Esophagus squamous epithelium (tissue), 5 donors: ENCODE measurements at regions not wholly inside any gene's neighbourhood (a gene's known extent, or its start where the extent isn't known, plus 50 kb on each side); places are given as distances from the start of the nearest gene placed in this dataset.

Experiments used
- DNase-seq: peaks from one replicate; lab custom pipeline; 2025; lab: John Stamatoyannopoulos, UW
- H3K27ac ChIP-seq, 4 donors: fragments of 200-600 bp; sonication (generic); one replicate each; pipeline ENCODE4 v1.5.1; 2016 to 2019; ENCODE audit warnings: mild to moderate bottlenecking in 1 of 4
- H3K27me3 ChIP-seq, 4 donors: fragments of 200-600 bp; sonication (generic); 1 replicate in 3 of 4; 2 replicates in 1 of 4; pipeline versions ENCODE4 v1.5.1 to v1.6.0; 2017 to 2021; ENCODE audit warnings: antibody characterized with exemption in 1 of 4
- H3K36me3 ChIP-seq, 3 donors: fragments of 200-600 bp; sonication (generic); one replicate each; pipeline ENCODE4 v1.5.1; 2016 to 2019
- H3K4me1 ChIP-seq, 3 donors: fragments of 200-600 bp; sonication (generic); one replicate each; pipeline ENCODE4 v1.5.1; 2017 to 2019
- H3K4me3 ChIP-seq, 4 donors: fragments of 200-600 bp; sonication (generic); 1 replicate in 3 of 4; 2 replicates in 1 of 4; pipeline ENCODE4 v1.5.1; 2016 to 2019; ENCODE audit warnings: mild to moderate bottlenecking in 2 of 4, moderate library complexity in 1 of 4
- H3K9me3 ChIP-seq, 3 donors: fragments of 200-600 bp; sonication (generic); one replicate each; pipeline ENCODE4 v1.5.1; 2016 to 2019
- CTCF ChIP-seq, 6 experiments: fragments of 450-650 bp in 4 of 6; fragments of 200-600 bp in 2 of 6; sonication (generic) in 2 of 6; IDR thresholded peaks; one replicate each; pipeline ENCODE4 v1.5.1; 2016 to 2019; ENCODE audit warnings: antibody characterized with exemption in 6 of 6, mild to moderate bottlenecking in 4 of 6, moderate library complexity in 4 of 6
- POLR2A ChIP-seq, 4 donors: fragments of 450-650 bp; IDR thresholded peaks; one replicate each; pipeline ENCODE4 v1.6.1; 2017; ENCODE audit warnings: antibody characterized with exemption in 4 of 4, mild to moderate bottlenecking in 4 of 4, moderate library complexity in 3 of 4
- WGBS, 2 donors: methylation state at CpG; one replicate each; pipeline ENCODE4 v1.1.5; 2018; 5-methylcytosine and 5-hydroxymethylcytosine counted together
- intact Hi-C: fragments of 100-400 bp; cut with DNase I; formaldehyde crosslinking; loops from one replicate; pipeline ENCODE4 v1.15.0; 2022
- donor health status: DM: yes; HTN: yes; CAD: no.

- DNase-seq = no peak
- no peak overlapping the region for H3K4me3 ChIP-seq
- no peaks in the 10 kb centered on the region for H3K4me1 ChIP-seq
- no peak overlapping the region for H3K27ac ChIP-seq
- no peaks in the 10 kb centered on the region for H3K27me3 ChIP-seq
- no peaks in the 10 kb centered on the region for H3K9me3 ChIP-seq
- TF ChIP-seq POLR2A (IDR thresholded peaks at IDR 0.05) (no peak), CTCF (IDR thresholded peaks at IDR 0.05) (no peak)
- intact Hi-C loops = no loop called here
- 59 to 61% methylated on average over 10 of the region's 10 CpGs for WGBS, 2 donors
- H3K36me3 ChIP-seq = no peaks in the 10 kb centered on the region
Observed at GRCh38 chr17:11121341-11121985, 119.5 kb upstream of the SHISA6 start.

DNA sequence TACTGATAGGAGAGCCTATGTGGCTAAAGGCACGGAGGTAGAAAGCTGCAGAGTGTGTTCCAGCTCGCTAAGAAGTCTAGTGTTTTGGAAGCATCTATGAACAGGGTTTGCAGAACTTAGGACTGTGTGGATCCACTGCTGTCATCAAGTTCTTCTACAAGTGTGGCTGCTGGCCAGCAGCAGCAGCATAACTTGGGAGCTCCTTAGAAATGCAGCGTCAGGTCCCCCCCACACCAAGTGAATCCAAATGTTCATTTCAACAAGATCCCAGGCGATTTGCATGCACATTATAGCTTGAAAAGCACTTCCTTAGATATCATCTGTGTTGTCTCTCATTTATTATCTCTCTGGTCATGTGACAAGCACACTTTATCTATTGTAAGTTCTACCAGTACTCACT, 131.9 kb upstream of the SHISA6 start:
- no peak for DNase-seq
- H3K27me3 ChIP-seq = no peaks in the 10 kb centered on the region
- H3K4me3 ChIP-seq = no peak overlapping the region
- no peak overlapping the region for H3K27ac ChIP-seq
- WGBS, 2 donors = 72 to 80% methylated on average over 4 of the region's 4 CpGs
- no peaks in the 10 kb centered on the region for H3K9me3 ChIP-seq
- no peaks in the 10 kb centered on the region for H3K4me1 ChIP-seq
- intact Hi-C loops = no loop called here
- no peaks in the 10 kb centered on the region for H3K36me3 ChIP-seq
- no peak for TF ChIP-seq POLR2A (IDR thresholded peaks at IDR 0.05)
- no peak for TF ChIP-seq CTCF (IDR thresholded peaks at IDR 0.05)

GRCh38 chr17:11105141-11105540, 135.9 kb upstream of the SHISA6 start:
- no peak overlapping the region for H3K27ac ChIP-seq
- H3K36me3 ChIP-seq = no peaks in the 10 kb centered on the region
- intact Hi-C loops = no loop called here
- H3K4me1 ChIP-seq = no peaks in the 10 kb centered on the region
- H3K9me3 ChIP-seq = no peaks in the 10 kb centered on the region
- no peaks in the 10 kb centered on the region for H3K27me3 ChIP-seq
- H3K4me3 ChIP-seq = no peak overlapping the region
- TF ChIP-seq CTCF (IDR thresholded peaks at IDR 0.05) (no peak), POLR2A (IDR thresholded peaks at IDR 0.05) (no peak)
- DNase-seq = no peak

DNA sequence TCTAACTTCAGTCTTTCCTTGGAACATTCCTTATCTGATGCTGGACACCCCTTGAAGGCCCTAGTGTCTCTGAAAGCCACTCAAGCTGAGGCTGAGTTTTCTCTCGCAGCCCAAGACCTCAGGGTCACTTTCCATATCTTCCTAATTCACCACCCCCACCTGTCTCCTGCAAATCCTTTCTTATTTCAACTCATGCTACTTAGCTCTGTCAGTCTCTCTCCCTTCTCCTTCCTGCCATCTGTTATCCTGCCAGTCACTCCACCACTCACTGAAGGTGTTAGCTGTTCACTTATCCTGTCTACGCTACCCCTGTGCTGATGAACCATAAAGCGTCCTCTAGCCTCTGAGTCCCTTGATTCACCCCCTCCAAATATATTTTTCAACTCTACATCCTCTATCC, 143.9 kb upstream of the SHISA6 start:
- Histone ChIP-seq H3K9me3 (no peaks in the 10 kb centered on the region), H3K4me1 (no peaks in the 10 kb centered on the region), H3K27me3 (no peaks in the 10 kb centered on the region), H3K27ac (no peak overlapping the region), H3K36me3 (no peaks in the 10 kb centered on the region), H3K4me3 (no peak overlapping the region)
- DNase-seq = no peak
- TF ChIP-seq POLR2A (IDR thresholded peaks at IDR 0.05) (no peak), CTCF (IDR thresholded peaks at IDR 0.05) (no peak)
- intact Hi-C loops = no loop called here
- 68 to 80% methylated on average over 3 of the region's 3 CpGs for WGBS, 2 donors

DNA sequence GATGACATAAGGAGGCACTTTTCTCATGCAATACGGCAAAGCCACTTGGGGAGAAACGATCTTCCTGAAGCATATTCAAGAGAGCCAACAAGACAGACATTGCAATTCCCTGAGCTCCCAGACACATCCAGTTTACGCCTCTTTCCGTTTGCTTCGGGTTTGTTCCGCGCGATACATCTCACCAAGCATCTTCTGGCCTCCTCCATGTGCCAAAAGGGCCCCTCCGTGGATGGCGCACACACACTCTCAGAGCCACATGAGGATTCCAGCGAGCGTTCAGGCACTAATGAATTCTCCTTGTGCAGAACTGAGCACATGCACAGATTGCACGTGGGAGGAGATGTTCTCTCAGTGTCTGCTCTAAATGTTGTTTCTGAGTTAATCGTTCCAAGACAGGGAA, 146.7 kb upstream of the SHISA6 start:
- TF ChIP-seq CTCF (IDR thresholded peaks at IDR 0.05) (no peak), POLR2A (IDR thresholded peaks at IDR 0.05) (no peak)
- no peak for DNase-seq
- H3K9me3 ChIP-seq = no peaks in the 10 kb centered on the region
- H3K27me3 ChIP-seq = no peaks in the 10 kb centered on the region
- no peaks in the 10 kb centered on the region for H3K4me1 ChIP-seq
- no peak overlapping the region for H3K4me3 ChIP-seq
- intact Hi-C loops = no loop called here
- H3K36me3 ChIP-seq = no peaks in the 10 kb centered on the region
- H3K27ac ChIP-seq = no peak overlapping the region
- WGBS, 2 donors = 91 to 92% methylated on average over 14 of the region's 14 CpGs
